GM12878 (cell line): ENCODE measurements at regions not wholly inside any gene's neighbourhood (a gene's known extent, or its start where the extent isn't known, plus 50 kb on each side); places are given as distances from the start of the nearest gene placed in this dataset.

Experiments
- CTCF ChIP-seq, 3 experiments: IDR thresholded peaks in 2 of 3; conservative IDR thresholded peaks in 1 of 3; 2 replicates each; pipeline ENCODE4 v1.5.1; 2011; ENCODE audit warnings: low read depth in 3 of 3, low read length in 3 of 3, mild to moderate bottlenecking in 3 of 3, control low read depth in 2 of 3, moderate library complexity in 2 of 3, inconsistent platforms in 1 of 3, mixed read lengths in 1 of 3; ENCODE audit not compliant: control insufficient read depth in 2 of 3, insufficient read depth in 1 of 3; ENCODE audit errors: extremely low read depth in 1 of 3
- EP300 ChIP-seq, 2 experiments: fragments of 150-350 bp in 1 of 2; IDR thresholded peaks; 2 replicates each; pipeline ENCODE4 v1.6.1; 2011 to 2012; ENCODE audit warnings: low read depth in 2 of 2, low read length in 2 of 2, borderline replicate concordance in 1 of 2, improper control_type of control experiment in 1 of 2, inconsistent platforms in 1 of 2; ENCODE audit not compliant: control insufficient read depth in 1 of 2
- POLR2AphosphoS5 ChIP-seq: IDR thresholded peaks from 2 replicates; pipeline ENCODE4 v1.6.1; 2011; ENCODE audit warnings: mild to moderate bottlenecking, low read length, inconsistent platforms
- SIN3A ChIP-seq: IDR thresholded peaks from 2 replicates; pipeline ENCODE4 v1.6.1; 2012; ENCODE audit warnings: low read depth, low read length, improper control_type of control experiment
- SRF ChIP-seq, 2 experiments: IDR thresholded peaks; 2 replicates each; pipeline ENCODE4 v1.6.1; 2011; ENCODE audit warnings: low read depth in 2 of 2, low read length in 2 of 2, mild to moderate bottlenecking in 1 of 2, moderate library complexity in 1 of 2
- TAF1 ChIP-seq: IDR thresholded peaks from 2 replicates; pipeline ENCODE4 v1.6.1; 2011; ENCODE audit warnings: mild to moderate bottlenecking, low read depth, low read length, borderline replicate concordance

GRCh38 chr17:77854759-77855745 is 103.5 kb upstream of the TNRC6C start:
- no peak for TF ChIP-seq POLR2AphosphoS5
- TF ChIP-seq EP300 (IDR thresholded peaks at IDR 0.05; ENCODE audit: borderline replicate concordance in 1 of 2, control insufficient read depth in 1 of 2, low read depth in 2 of 2, low read length in 2 of 2) = no peak
- no peak for TF ChIP-seq TAF1
- no peak for TF ChIP-seq SRF (IDR thresholded peaks at IDR 0.05; ENCODE audit: low read depth in 2 of 2, low read length in 2 of 2)
- TF ChIP-seq CTCF (IDR thresholded peaks at IDR 0.05 in 2 of 3, conservative IDR thresholded peaks at IDR 0.05 in 1 of 3; ENCODE audit: control insufficient read depth in 2 of 3, extremely low read depth in 1 of 3, insufficient read depth in 1 of 3, low read depth in 3 of 3, low read length in 3 of 3) = no peak
- TF ChIP-seq SIN3A = no peak
